HG02642 (cell line): ENCODE measurements at regions not wholly inside any gene's neighbourhood (a gene's known extent, or its start where the extent isn't known, plus 50 kb on each side); places are given as distances from the start of the nearest gene placed in this dataset.
"Not testable (repeated sequence)": the region's sequence is repeated elsewhere in the genome, so short reads cannot be mapped to it uniquely, and the experiment has no call there.

Source experiments
- ATAC-seq: cut with Tn5 transposase; IDR thresholded peaks from one replicate; pipeline ENCODE4 v1.9.1; 2021; ENCODE audit warnings: mild to moderate bottlenecking; ENCODE audit not compliant: unreplicated experiment, poor library complexity

DNA sequence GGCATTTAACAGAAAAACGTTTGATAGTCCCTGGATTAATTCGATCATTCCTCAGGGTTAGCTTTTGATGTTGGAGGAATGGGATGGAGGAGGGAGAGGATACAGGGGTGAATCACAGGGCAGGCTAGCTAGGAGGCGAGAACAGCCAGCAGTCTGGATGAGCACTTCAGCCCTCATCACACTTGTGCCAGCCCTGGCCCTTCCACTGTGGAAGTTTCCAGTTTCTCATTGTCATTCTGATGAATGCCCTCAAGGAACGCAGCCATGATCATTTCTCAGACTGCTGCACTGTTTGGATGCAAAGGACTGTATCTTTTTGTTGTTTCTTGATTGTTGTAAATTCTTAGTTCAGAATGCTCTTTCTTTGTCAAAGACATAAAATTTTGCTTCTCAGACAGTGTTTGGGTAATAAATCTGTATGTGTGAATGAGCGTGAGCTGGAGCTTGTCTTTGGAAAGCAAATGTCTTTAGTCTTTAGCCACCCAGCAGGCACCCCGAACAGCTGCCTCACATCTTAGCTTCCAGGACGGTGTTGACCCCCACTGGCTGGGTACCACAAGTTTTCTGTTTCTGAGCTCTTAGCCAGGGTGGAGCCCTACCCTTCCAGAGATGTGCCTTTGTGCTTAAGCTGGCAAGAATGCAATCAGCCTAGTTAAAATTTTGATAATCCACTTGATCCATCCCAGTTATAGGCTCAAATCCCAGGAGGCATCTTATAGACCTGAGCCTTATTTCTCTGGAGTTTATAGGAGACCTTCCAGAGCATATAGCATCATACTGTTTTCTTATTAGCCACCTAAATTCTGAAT is 121.1 kb downstream of the PDCD6IP start:
- no peak for ATAC-seq

- no peak for ATAC-seq
Measured at GRCh38 chr3:33920511-33920910, 122.1 kb downstream of the PDCD6IP start.

GRCh38 chr3:33921608-33922007 is 123.2 kb downstream of the PDCD6IP start:
- ATAC-seq, result no peak

- no peak for ATAC-seq
Measured at GRCh38 chr3:33926998-33927605, 128.7 kb downstream of the PDCD6IP start.

GRCh38 chr3:33929813-33930212 is 131.4 kb downstream of the PDCD6IP start:
- no peak for ATAC-seq

- ATAC-seq, result no peak
Measured at GRCh38 chr3:33931512-33931911, 133.1 kb downstream of the PDCD6IP start.

DNA sequence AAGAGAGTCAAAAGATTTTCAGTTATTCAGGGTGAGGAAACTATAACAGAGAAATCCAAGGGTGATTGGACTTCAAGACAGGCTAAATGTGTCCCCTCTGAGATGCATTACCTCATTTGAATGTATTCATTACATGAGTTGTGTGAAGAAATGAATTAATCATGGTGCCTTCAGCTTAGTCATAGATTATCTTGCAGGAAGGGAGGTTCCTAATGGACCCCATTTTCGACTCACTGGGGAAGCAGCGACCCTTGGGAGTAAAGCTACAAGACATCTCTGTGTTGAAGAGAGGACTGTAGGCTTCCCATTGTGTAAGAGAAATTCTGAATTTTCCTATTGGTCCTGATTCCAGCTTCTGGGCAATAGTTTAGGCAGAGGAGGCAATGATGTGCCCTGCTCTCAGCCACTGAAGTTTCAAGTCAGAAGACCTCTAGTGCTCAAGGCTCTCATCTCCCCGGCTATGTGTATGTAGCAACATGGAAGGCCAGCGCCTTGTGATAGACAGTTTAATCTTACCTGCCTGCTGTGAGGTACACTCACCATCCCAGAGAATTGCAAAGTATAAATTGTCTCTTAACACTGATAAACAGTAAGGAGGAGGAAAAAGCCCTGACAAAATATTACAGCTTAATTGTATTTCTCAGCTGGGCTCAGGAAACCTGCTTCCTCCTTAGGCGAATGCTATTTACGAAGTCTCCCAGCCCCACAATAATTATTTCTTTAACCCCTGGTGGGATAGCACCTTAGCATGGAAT is 133.8 kb downstream of the PDCD6IP start:
- no peak for ATAC-seq

DNA sequence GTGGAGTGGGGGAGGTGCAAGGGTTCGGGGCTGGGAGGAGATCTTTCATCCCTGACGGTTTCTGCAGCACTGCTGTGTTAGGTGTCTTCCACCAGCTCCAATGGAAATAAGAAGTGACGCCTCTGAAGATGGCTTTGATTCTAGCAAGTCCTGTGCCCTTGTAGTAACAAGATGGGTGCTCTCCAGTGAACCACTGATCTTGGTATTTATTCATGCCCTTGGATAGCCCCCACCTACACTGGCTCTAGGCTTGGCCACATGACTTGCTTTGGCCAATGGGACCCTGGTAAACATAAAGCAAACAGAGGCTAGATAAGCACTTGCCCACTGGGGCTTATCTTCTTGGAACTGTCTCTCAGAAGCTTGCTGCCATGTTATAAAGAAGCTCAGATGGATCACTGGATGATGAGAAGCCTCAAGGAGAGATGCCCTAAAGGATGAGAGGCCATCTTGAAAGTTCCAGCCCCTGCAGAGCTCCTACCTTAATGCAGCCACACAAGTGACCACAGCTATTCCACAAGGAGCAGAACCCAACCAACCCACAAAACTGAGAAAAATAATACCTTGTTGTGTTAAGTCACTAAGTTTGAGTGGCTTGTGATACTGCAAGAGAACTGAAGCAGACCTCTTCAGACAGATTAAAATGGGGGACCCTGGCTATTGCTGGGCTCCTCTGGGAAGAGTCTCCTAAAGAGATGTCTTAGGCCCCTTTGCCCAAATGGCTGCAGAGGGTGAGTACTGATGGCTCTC is 137.9 kb downstream of the PDCD6IP start:
- no peak for ATAC-seq

DNA sequence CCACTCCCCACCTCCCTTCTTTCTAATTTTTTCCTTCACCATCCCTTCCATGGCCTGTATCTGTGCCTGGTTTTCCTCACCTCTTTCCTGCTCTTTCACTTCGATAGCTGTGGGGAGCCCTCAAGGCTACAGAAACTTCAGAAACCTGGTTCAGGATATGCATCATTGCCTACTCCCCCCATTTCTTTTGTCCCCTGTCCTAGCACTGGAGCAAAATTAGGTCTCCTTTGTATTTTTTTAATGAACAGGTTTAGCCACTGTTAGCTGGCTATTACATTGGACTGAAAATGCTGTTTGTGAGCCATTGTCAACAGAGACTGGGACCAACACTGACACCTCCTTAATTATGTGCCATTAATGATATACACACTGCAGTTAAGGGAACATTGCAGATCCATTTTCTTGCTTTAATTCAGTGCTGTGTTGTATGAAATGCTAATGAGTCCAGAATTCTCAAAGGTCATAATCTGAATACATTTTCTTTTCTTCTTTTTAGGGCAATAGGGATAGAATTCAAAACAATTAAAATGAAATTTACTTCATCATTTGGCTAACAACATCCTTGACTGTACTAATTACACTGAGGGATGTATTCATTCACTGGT is 138.6 kb downstream of the PDCD6IP start:
- no peak for ATAC-seq

GRCh38 chr3:33937628-33938027 is 139.2 kb downstream of the PDCD6IP start:
- no peak for ATAC-seq

DNA sequence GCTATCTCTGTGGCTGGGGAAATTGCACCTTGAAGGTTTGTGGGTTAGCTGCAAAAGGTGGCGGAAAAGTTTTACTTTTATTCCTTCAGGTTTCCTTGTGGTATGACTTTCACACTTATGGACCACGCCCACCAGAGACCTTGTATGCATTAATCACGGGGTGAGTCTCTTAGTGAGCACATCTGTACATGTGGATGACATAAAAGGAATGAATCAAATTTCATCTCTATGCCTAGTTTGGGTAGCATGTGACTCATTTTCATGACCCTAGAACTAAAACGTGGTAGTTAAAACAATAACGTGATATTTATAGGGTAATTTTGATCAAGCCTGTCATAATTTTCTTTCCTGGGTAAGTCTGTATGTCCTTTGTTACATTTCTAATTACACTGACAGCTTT is 141.7 kb downstream of the PDCD6IP start:
- no peak for ATAC-seq

DNA sequence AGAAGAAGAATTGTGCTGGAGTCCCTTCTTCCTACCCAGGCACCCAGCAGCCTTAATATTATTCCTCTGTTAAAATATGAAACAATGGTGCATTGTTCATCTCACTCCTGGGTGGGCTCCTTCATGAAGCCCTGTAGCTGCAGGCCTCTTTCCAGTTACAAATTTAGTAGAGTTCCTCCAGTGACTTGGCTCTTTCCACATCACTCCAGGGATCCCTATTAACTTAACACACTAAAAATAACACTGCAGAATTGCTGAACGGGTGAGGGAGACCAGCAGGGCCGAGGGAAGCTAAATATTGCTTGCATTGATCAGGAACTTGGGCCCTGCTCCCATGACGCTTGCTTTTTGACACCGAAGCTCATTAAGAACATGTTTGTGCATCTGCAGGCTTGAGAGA is 142.3 kb downstream of the PDCD6IP start:
- ATAC-seq, result no peak

DNA sequence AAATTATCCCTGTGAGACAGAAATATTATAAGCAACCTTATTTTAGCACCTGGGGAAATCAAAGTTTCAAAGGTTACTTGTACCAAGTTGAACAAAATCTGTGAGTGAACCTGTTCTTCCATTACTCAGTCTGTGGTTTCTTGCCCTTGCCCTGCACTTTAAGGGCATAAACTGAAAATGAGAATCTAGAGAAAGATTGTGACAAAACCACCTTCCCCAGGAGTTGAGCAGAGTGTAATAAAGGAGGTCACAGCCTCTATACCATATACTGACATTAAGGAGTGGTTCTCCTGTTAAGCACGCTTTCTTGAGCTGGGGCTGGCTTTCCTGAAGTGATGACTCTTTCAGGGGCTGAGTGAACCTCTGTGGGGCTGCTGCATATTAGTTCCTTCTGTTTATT is 143.4 kb downstream of the PDCD6IP start:
- peak; percentile 58 for ATAC-seq

GRCh38 chr3:33942483-33943150 is 144.2 kb downstream of the PDCD6IP start:
- peak; percentile 37 for ATAC-seq

- ATAC-seq, result no peak
Measured at GRCh38 chr3:33943277-33943676, 144.8 kb downstream of the PDCD6IP start.

- ATAC-seq, result not testable (repeated sequence)
Measured at GRCh38 chr3:33946612-33947011, 148.2 kb downstream of the PDCD6IP start.

- no peak for ATAC-seq
Measured at GRCh38 chr3:33947272-33948195, 149.1 kb downstream of the PDCD6IP start.

- ATAC-seq, result no peak
Measured at GRCh38 chr3:33949074-33949473, 150.6 kb downstream of the PDCD6IP start.

GRCh38 chr3:33954956-33955355 is 156.5 kb downstream of the PDCD6IP start:
- no peak for ATAC-seq
